Lung (tissue), 11 donors: ENCODE measurements at regions not wholly inside any gene's neighbourhood (a gene's known extent, or its start where the extent isn't known, plus 50 kb on each side); places are given as distances from the start of the nearest gene placed in this dataset.

Experiments used
- ATAC-seq: fragments of 200-7000 bp; cut with Tn5 transposase; one replicate; pipeline ENCODE4 v1.9.1; 2020; ENCODE audit warnings: moderate number of reproducible peaks; ENCODE audit not compliant: insufficient read depth, low FRiP score
- DNase-seq, 3 donors: peaks; one replicate each; pipeline ENCODE4 v3.0.0-alpha.2; 2013 to 2017
- H3K27ac ChIP-seq, 2 donors: one replicate each; pipeline ENCODE4 v1.5.1; 2013; ENCODE audit warnings: mild to moderate bottlenecking in 2 of 2, moderate library complexity in 2 of 2, control low read depth in 1 of 2, inconsistent platforms in 1 of 2, low read depth in 1 of 2, low read length in 1 of 2
- H3K27me3 ChIP-seq, 3 donors: one replicate each; pipeline ENCODE4 v1.5.1; 2013; ENCODE audit warnings: low read length in 2 of 3; ENCODE audit not compliant: control insufficient read depth in 3 of 3, insufficient read depth in 3 of 3
- H3K36me3 ChIP-seq, 4 donors: one replicate each; pipeline ENCODE4 v1.5.1; 2013; ENCODE audit warnings: low read length in 4 of 4, mild to moderate bottlenecking in 1 of 4, moderate library complexity in 1 of 4; ENCODE audit not compliant: control insufficient read depth in 4 of 4, insufficient read depth in 4 of 4
- H3K4me1 ChIP-seq, 5 donors: one replicate each; pipeline ENCODE4 v1.5.1; 2013; ENCODE audit warnings: low read length in 5 of 5, mild to moderate bottlenecking in 2 of 5, moderate library complexity in 1 of 5; ENCODE audit not compliant: control insufficient read depth in 5 of 5, insufficient read depth in 5 of 5
- H3K4me3 ChIP-seq: one replicate; pipeline ENCODE4 v1.5.1; 2013; ENCODE audit warnings: mild to moderate bottlenecking, control low read depth, moderate library complexity
- H3K9ac ChIP-seq, 2 donors: one replicate each; pipeline ENCODE4 v1.5.1; 2013; ENCODE audit warnings: low read length in 2 of 2, control low read depth in 1 of 2; ENCODE audit not compliant: insufficient read depth in 1 of 2
- H3K9me3 ChIP-seq, 4 donors: one replicate each; pipeline ENCODE4 v1.5.1; 2013; ENCODE audit warnings: low read length in 3 of 4, mild to moderate bottlenecking in 1 of 4, moderate library complexity in 1 of 4; ENCODE audit not compliant: control insufficient read depth in 4 of 4, insufficient read depth in 3 of 4
- WGBS, 2 donors: extraction: QIAGEN DNeasy Blood & Tissue Kit; methylation state at CpG; one replicate each; pipeline ENCODE4 v1.1.7; 2013; 5-methylcytosine and 5-hydroxymethylcytosine counted together
- TF ChIP-seq, protein P1 (sequence below): IDR thresholded peaks from 2 replicates; pipeline ENCODE4 v1.5.1; 2012; ENCODE audit warnings: mild to moderate bottlenecking; ENCODE audit errors: control extremely low read depth, extremely low read depth
- donor health status: control.
- donor health status: control.
- donor health status: Bipolar disorder and iron deficiency.
- donor health status: healthy.
- donor health status: DM: yes; HTN: yes; CAD: no.

DNA sequence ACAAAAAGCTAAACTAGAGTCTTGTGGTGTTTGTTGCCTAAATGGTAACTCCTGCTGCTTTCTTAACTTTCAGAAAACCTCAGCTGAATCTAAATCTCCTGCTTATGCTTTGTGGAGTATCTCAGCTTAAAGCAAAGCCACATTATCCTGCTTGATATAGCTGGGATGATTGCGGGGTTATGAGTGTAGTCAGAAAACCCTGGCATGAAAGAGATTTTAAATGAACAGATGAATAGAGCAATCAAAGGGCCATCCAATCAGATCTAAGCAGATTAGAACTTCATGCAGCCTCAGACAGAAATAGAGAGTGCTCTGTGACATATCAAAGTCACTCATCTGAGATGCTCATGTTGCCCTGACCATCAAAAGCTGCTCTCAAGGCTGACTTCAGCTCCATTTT lies 305.5 kb downstream of the DMRT2 start:
- Histone ChIP-seq H3K27me3 (no peaks in the 10 kb centered on the region), H3K27ac (no peak overlapping the region), H3K4me3 (no peak overlapping the region), H3K36me3 (no peaks in the 10 kb centered on the region), H3K9me3 (no peaks in the 10 kb centered on the region), H3K4me1 (peaks cover 0 to 3% (median 0%) of the 10 kb centered on the region in 5 donors), H3K9ac (no peak overlapping the region)
- 73 to 82% methylated on average over 1 of the region's 1 CpG for WGBS, 2 donors
- TF ChIP-seq, protein P1, sequence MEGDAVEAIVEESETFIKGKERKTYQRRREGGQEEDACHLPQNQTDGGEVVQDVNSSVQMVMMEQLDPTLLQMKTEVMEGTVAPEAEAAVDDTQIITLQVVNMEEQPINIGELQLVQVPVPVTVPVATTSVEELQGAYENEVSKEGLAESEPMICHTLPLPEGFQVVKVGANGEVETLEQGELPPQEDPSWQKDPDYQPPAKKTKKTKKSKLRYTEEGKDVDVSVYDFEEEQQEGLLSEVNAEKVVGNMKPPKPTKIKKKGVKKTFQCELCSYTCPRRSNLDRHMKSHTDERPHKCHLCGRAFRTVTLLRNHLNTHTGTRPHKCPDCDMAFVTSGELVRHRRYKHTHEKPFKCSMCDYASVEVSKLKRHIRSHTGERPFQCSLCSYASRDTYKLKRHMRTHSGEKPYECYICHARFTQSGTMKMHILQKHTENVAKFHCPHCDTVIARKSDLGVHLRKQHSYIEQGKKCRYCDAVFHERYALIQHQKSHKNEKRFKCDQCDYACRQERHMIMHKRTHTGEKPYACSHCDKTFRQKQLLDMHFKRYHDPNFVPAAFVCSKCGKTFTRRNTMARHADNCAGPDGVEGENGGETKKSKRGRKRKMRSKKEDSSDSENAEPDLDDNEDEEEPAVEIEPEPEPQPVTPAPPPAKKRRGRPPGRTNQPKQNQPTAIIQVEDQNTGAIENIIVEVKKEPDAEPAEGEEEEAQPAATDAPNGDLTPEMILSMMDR = no peak
- ATAC-seq (no peak), DNase-seq (no peak)

DNA sequence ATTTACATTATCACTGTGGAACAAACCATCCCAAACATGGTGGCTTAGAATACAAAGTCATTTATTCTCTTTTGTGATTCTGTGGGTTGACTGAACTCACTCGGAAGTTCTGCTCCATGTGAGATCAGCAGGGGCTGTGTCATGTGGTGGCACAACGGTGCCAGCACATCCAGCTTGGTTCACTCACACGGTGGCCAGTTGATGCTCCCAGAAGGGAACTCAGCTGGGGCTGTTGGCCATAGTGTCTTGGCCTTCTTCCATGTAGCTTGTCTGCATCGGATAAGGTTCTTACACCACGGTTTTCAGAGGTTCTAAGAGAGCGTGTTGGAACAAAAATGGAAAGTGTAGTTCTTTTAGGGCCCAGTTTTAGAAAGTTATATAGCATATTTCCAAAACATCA lies 312.7 kb downstream of the DMRT2 start:
- Histone ChIP-seq H3K27ac (no peak overlapping the region), H3K4me3 (no peak overlapping the region), H3K27me3 (no peaks in the 10 kb centered on the region), H3K4me1 (no peaks in the 10 kb centered on the region), H3K9ac (no peak overlapping the region), H3K9me3 (peaks cover 0 to 1% (median 0%) of the 10 kb centered on the region in 4 donors), H3K36me3 (no peaks in the 10 kb centered on the region)
- TF ChIP-seq, protein P1 = no peak
- DNase-seq (no peak), ATAC-seq (no peak)
- WGBS, 2 donors = 83 to 90% methylated on average over 6 of the region's 6 CpGs

DNA sequence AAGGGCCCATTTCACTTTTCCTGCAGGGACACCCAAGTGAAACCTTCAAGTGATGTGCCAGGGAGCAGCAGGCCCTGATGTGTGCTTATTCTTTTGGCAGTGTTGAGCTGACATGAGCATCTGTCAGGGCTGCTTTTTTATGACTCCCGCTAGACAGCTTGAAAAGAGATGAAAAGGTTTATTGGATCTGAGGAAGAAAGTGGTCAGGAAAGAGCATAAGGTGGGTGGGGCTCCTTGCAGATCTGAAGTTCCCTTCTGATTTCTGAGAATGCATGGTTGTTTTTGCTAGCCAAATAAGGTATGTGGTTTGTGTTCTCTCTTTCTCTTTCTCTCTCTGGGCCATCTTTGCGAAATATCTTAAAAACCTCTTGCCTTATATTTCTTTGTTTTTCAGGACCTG lies 316.1 kb downstream of the DMRT2 start:
- 80 to 83% methylated on average over 2 of the region's 2 CpGs for WGBS, 2 donors

More for the DNA sequence above, 316.1 kb downstream of the DMRT2 start:
- no peak overlapping the region for H3K27ac ChIP-seq
- no peak overlapping the region for H3K9ac ChIP-seq
- TF ChIP-seq, protein P1 = no peak
- no peaks in the 10 kb centered on the region for H3K36me3 ChIP-seq
- DNase-seq (no peak), ATAC-seq (no peak)
- H3K9me3 ChIP-seq = peaks cover 0 to 1% (median 0%) of the 10 kb centered on the region in 4 donors
- no peaks in the 10 kb centered on the region for H3K27me3 ChIP-seq
- H3K4me1 ChIP-seq = no peaks in the 10 kb centered on the region
- H3K4me3 ChIP-seq = no peak overlapping the region
